DND-41 (cell line): ENCODE measurements at regions not wholly inside any gene's neighbourhood (a gene's known extent, or its start where the extent isn't known, plus 50 kb on each side); places are given as distances from the start of the nearest gene placed in this dataset.

Experiments
- EZH2 ChIP-seq: IDR thresholded peaks from 3 replicates; pipeline ENCODE4 v1.6.1; 2012; ENCODE audit warnings: borderline replicate concordance, low read depth, mild to moderate bottlenecking, moderate library complexity, low read length, inconsistent platforms; ENCODE audit not compliant: severe bottlenecking
- TF ChIP-seq, protein P1 (sequence below): IDR thresholded peaks from 2 replicates; pipeline ENCODE4 v1.5.1; 2012; ENCODE audit warnings: borderline replicate concordance, low read length, moderate library complexity, mild to moderate bottlenecking; ENCODE audit not compliant: poor library complexity, severe bottlenecking; ENCODE audit errors: extremely low read depth

GRCh38 chr2:129296396-129296795, 683.1 kb upstream of the RAB6C start:
- TF ChIP-seq, protein P1, sequence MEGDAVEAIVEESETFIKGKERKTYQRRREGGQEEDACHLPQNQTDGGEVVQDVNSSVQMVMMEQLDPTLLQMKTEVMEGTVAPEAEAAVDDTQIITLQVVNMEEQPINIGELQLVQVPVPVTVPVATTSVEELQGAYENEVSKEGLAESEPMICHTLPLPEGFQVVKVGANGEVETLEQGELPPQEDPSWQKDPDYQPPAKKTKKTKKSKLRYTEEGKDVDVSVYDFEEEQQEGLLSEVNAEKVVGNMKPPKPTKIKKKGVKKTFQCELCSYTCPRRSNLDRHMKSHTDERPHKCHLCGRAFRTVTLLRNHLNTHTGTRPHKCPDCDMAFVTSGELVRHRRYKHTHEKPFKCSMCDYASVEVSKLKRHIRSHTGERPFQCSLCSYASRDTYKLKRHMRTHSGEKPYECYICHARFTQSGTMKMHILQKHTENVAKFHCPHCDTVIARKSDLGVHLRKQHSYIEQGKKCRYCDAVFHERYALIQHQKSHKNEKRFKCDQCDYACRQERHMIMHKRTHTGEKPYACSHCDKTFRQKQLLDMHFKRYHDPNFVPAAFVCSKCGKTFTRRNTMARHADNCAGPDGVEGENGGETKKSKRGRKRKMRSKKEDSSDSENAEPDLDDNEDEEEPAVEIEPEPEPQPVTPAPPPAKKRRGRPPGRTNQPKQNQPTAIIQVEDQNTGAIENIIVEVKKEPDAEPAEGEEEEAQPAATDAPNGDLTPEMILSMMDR: no peak
- TF ChIP-seq EZH2: no peak
